ENCODE measurements at regions not wholly inside any gene's neighbourhood (a gene's known extent, or its start where the extent isn't known, plus 50 kb on each side); places are given as distances from the start of the nearest gene placed in this dataset.

- Histone ChIP-seq H3K27ac (no peak overlapping the region), H3K36me3 (no peaks in the 10 kb centered on the region), H3K4me3 (no peak overlapping the region), H3K27me3 (no peaks in the 10 kb centered on the region), H3K9me3 (no peaks in the 10 kb centered on the region), H3K4me1 (no peaks in the 10 kb centered on the region)
- no peak for ATAC-seq
- no peak for DNase-seq
- 81% methylated on average over 12 of the region's 46 CpGs for WGBS (ENCODE audit: insufficient coverage, low coverage, low lambda C conversion rate, missing lambda C conversion rate)
- TF ChIP-seq POLR2A (IDR thresholded peaks at IDR 0.05) (no peak), CTCF (IDR thresholded peaks at IDR 0.05) (no peak)
- intact Hi-C loops (cut with DNase I): no loop called here
Measured at GRCh38 chr2:238966072-238966937, 118.4 kb downstream of the TWIST2 start.

DNA sequence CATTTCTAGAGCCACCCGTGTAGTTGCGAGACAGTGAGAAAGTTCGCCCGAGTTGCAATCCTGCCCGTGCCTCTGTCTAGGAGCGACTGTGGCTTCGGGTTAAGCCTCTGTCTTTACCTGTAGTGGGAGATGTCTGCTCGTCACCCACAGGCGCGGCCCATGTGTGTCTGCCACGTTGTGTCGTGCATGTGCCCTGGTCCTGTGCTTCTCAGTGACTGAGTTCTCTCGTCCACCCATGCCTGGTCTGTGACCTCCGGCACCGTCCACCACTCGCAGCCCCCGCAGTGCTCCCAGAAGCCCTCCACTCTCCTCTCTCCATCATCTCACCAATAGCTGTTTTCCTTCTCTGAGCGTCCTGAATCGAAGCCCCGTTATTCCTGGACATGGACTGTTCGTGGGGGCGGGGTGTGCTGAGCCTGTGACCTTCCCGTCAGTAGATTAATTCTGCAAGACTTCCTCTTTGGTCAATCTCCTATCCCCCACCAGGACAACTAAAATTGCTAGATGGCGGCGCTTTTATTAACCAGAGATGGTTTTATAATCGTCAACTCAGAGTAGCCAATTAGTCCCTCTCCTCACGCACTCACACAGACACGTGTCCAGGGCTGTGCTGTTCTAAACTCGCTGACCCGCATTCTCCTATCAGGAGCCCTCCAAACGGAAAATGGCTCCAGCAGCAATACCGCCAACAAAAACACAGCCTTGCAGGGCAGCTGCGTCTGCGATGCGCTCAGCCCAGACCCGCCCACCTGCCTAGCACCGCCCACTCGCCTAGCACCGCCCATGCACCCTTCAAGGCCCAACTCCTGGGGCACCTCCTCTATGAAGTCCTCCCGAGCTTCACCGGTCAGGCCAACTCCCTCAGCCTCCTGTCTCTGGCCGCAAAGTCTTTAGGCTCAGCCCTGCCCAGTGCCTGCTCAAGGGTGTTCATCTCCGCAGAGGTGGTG lies 119.4 kb downstream of the TWIST2 start:
- H3K4me1 ChIP-seq: no peaks in the 10 kb centered on the region
- H3K36me3 ChIP-seq: no peaks in the 10 kb centered on the region
- H3K4me3 ChIP-seq: no peak overlapping the region
- intact Hi-C loops (cut with DNase I): no loop called here
- H3K27me3 ChIP-seq: no peaks in the 10 kb centered on the region
- WGBS (ENCODE audit: insufficient coverage, low coverage, low lambda C conversion rate, missing lambda C conversion rate): 76% methylated on average over 19 of the region's 43 CpGs
- ATAC-seq: no peak
- no peaks in the 10 kb centered on the region for H3K9me3 ChIP-seq
- no peak overlapping the region for H3K27ac ChIP-seq
- no peak for TF ChIP-seq POLR2A (IDR thresholded peaks at IDR 0.05)
- no peak for TF ChIP-seq CTCF (IDR thresholded peaks at IDR 0.05)
- no peak for DNase-seq

- ATAC-seq: no peak
- no peak for TF ChIP-seq CTCF (IDR thresholded peaks at IDR 0.05)
- TF ChIP-seq POLR2A (IDR thresholded peaks at IDR 0.05): no peak
- 50% methylated on average over 7 of the region's 8 CpGs for WGBS (ENCODE audit: insufficient coverage, low coverage, low lambda C conversion rate, missing lambda C conversion rate)
- Histone ChIP-seq H3K4me3 (no peak overlapping the region), H3K9me3 (no peaks in the 10 kb centered on the region), H3K27me3 (no peaks in the 10 kb centered on the region), H3K36me3 (no peaks in the 10 kb centered on the region), H3K4me1 (no peaks in the 10 kb centered on the region), H3K27ac (no peak overlapping the region)
- intact Hi-C loops (cut with DNase I): no loop called here
- no peak for DNase-seq
Measured at GRCh38 chr2:238967978-238968360, 120.1 kb downstream of the TWIST2 start.

GRCh38 chr2:238968616-238969384 lies 120.9 kb downstream of the TWIST2 start:
- no peaks in the 10 kb centered on the region for H3K9me3 ChIP-seq
- H3K4me3 ChIP-seq: no peak overlapping the region
- WGBS (ENCODE audit: insufficient coverage, low coverage, low lambda C conversion rate, missing lambda C conversion rate): 10% methylated on average over 3 of the region's 18 CpGs
- no peak for ATAC-seq
- H3K4me1 ChIP-seq: no peaks in the 10 kb centered on the region
- H3K36me3 ChIP-seq: no peaks in the 10 kb centered on the region
- no peak for TF ChIP-seq CTCF (IDR thresholded peaks at IDR 0.05)
- TF ChIP-seq POLR2A (IDR thresholded peaks at IDR 0.05): no peak
- intact Hi-C loops (cut with DNase I): no loop called here
- no peaks in the 10 kb centered on the region for H3K27me3 ChIP-seq
- H3K27ac ChIP-seq: no peak overlapping the region
- no peak for DNase-seq
